CD14-positive monocyte (primary cell): ENCODE measurements at regions not wholly inside any gene's neighbourhood (a gene's known extent, or its start where the extent isn't known, plus 50 kb on each side); places are given as distances from the start of the nearest gene placed in this dataset.

Source experiments
- DNase-seq, 3 donors: peaks; one replicate each; pipeline ENCODE4 v3.0.0-alpha.2; 2011 to 2022
- H2AFZ ChIP-seq: 2 replicates; pipeline ENCODE4 v1.6.0; 2012; ENCODE audit warnings: mild to moderate bottlenecking, low read depth, low read length, inconsistent platforms; ENCODE audit not compliant: insufficient read depth, poor library complexity, severe bottlenecking
- H3K27ac ChIP-seq, 2 donors: 1 replicate in 1 of 2; 2 replicates in 1 of 2; pipeline ENCODE4 v1.5.1; 2012 to 2013; ENCODE audit warnings: low read length in 2 of 2, control low read depth in 1 of 2, inconsistent platforms in 1 of 2, low read depth in 1 of 2, mild to moderate bottlenecking in 1 of 2
- H3K27me3 ChIP-seq, 2 donors: one replicate each; pipeline versions ENCODE4 v1.6.0 to v1.6.1; 2011 to 2013; ENCODE audit warnings: low read length in 2 of 2; ENCODE audit not compliant: control insufficient read depth in 2 of 2, insufficient read depth in 2 of 2
- H3K36me3 ChIP-seq, 2 donors: replicated peaks in 1 of 2; 1 replicate in 1 of 2; 2 replicates in 1 of 2; pipeline versions ENCODE4 v1.5.1 to v1.6.1; 2012 to 2013; ENCODE audit warnings: low read length in 2 of 2, control low read depth in 1 of 2, inconsistent platforms in 1 of 2, mild to moderate bottlenecking in 1 of 2; ENCODE audit not compliant: insufficient read depth in 2 of 2, control insufficient read depth in 1 of 2
- H3K4me1 ChIP-seq, 2 donors: 1 replicate in 1 of 2; 2 replicates in 1 of 2; pipeline versions ENCODE4 v1.5.1 to v1.6.1; 2012 to 2013; ENCODE audit warnings: low read length in 2 of 2, control low read depth in 1 of 2, inconsistent platforms in 1 of 2, mild to moderate bottlenecking in 1 of 2, moderate library complexity in 1 of 2; ENCODE audit not compliant: insufficient read depth in 2 of 2, control insufficient read depth in 1 of 2
- H3K4me2 ChIP-seq: replicated peaks from 2 replicates; pipeline ENCODE3; 2012; ENCODE audit warnings: low read length, moderate library complexity, mild to moderate bottlenecking; ENCODE audit not compliant: poor library complexity, severe bottlenecking; ENCODE audit errors: extremely low read depth
- H3K4me3 ChIP-seq, 3 experiments: fragments of 200-600 bp in 1 of 3; sonication (generic) in 1 of 3; replicated peaks in 1 of 3; 1 replicate in 2 of 3; 2 replicates in 1 of 3; pipeline ENCODE4 v1.5.1; 2011 to 2013; ENCODE audit warnings: low read length in 3 of 3, mild to moderate bottlenecking in 3 of 3, control low read depth in 2 of 3, low read depth in 2 of 3, inconsistent platforms in 1 of 3, moderate library complexity in 1 of 3
- H3K79me2 ChIP-seq: 2 replicates; pipeline ENCODE4 v1.6.0; 2012; ENCODE audit warnings: mild to moderate bottlenecking, control low read depth, inconsistent platforms, low read length, moderate library complexity; ENCODE audit not compliant: insufficient read depth
- H3K9ac ChIP-seq: 2 replicates; pipeline ENCODE4 v1.6.0; 2017; ENCODE audit warnings: low read length, mild to moderate bottlenecking; ENCODE audit not compliant: insufficient read depth, poor library complexity, severe bottlenecking
- H3K9me3 ChIP-seq, 2 donors: replicated peaks in 1 of 2; 1 replicate in 1 of 2; 2 replicates in 1 of 2; pipeline versions ENCODE4 v1.5.1 to v1.6.1; 2012 to 2013; ENCODE audit warnings: low read length in 2 of 2, control low read depth in 1 of 2; ENCODE audit not compliant: control insufficient read depth in 1 of 2, insufficient read depth in 1 of 2
- H4K20me1 ChIP-seq: 2 replicates; pipeline ENCODE4 v1.6.0; 2012; ENCODE audit warnings: mild to moderate bottlenecking, low read length, control low read depth, moderate library complexity; ENCODE audit not compliant: insufficient read depth
- H3K27ac Mint-ChIP-seq, 7 donors: one replicate each; pipeline ENCODE4 v1.8.0; 2020; ENCODE audit warnings: mild to moderate bottlenecking in 7 of 7, mixed read lengths in 7 of 7, moderate library complexity in 6 of 7, inconsistent platforms in 2 of 7
- H3K27me3 Mint-ChIP-seq, 3 donors: one replicate each; pipeline ENCODE4 v1.8.0; 2021 to 2022; ENCODE audit warnings: low read depth in 3 of 3, mild to moderate bottlenecking in 3 of 3, mixed read lengths in 3 of 3, moderate library complexity in 3 of 3, inconsistent platforms in 1 of 3
- H3K36me3 Mint-ChIP-seq, 2 donors: one replicate each; pipeline ENCODE4 v1.8.0; 2020; ENCODE audit warnings: mixed read lengths in 2 of 2, inconsistent platforms in 1 of 2, mild to moderate bottlenecking in 1 of 2
- H3K4me1 Mint-ChIP-seq: one replicate; pipeline ENCODE4 v1.8.0; 2020; ENCODE audit warnings: mild to moderate bottlenecking, mixed read lengths
- H3K4me3 Mint-ChIP-seq, 2 donors: one replicate each; pipeline ENCODE4 v1.8.0; 2020; ENCODE audit warnings: mild to moderate bottlenecking in 2 of 2, mixed read lengths in 2 of 2, moderate library complexity in 1 of 2
- H3K9me3 Mint-ChIP-seq, 7 donors: one replicate each; pipeline ENCODE4 v1.8.0; 2020 to 2022; ENCODE audit warnings: mixed read lengths in 7 of 7, mild to moderate bottlenecking in 6 of 7, moderate library complexity in 6 of 7, inconsistent platforms in 2 of 7
- WGBS: methylation state at CpG from one replicate; pipeline ENCODE4 v1.1.5; 2013; ENCODE audit warnings: missing lambda C conversion rate; ENCODE audit not compliant: insufficient coverage; 5-methylcytosine and 5-hydroxymethylcytosine counted together
- intact Hi-C, 2 donors: fragments of 100-400 bp; cut with micrococcal nuclease; formaldehyde crosslinking; loops; one replicate each; pipeline versions ENCODE4 v1.15.0 to v1.15.1; 2023
- TF ChIP-seq, protein P1 (sequence below): fragments of 200-600 bp; IDR thresholded peaks from one replicate; pipeline ENCODE4 v1.8.0; 2022; ENCODE audit warnings: antibody characterized with exemption, mild to moderate bottlenecking

DNA sequence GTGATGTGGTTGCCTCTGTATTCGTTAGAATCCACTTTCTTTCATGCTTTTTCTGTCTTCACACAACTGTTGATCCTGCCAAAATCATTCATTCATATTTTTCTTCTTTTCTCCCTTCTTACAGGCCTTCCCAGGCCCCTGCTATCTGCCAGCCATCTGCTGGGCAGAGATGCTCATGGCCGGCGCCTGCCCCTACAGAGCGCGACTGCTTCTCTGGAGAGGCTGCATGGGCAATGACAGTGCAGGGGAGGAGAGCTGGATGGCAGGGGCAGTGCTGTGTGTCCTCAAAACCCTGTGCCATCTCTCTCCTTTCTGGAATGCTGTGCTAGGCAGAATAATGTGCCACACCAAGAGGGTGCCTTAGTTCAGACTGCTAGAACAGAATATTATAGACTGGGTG, 125.2 kb downstream of the INHBB start:
- no peak for DNase-seq

DNA sequence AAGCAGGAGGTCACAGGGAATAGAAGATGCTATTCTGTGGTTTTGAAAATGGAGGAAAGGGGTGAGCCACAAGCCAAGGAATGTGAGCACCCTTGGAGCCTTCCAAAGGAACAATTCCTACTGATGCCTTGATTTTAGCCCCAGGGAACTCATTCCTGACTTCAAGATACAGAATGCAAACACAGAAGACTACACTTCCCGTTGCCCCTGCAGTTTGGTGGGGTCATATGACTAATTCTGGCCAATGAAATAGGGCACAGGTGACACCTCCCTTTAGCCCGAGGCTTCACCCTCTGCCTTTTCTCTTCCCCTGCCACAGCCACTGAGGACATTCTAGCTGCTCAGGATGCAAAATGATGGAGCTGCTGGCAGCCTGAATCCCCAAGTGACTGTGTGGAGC, 126.1 kb downstream of the INHBB start:
- H3K36me3 ChIP-seq: no peaks in the 10 kb centered on the region
- H3K27ac Mint-ChIP-seq: no peak overlapping the region
- H3K4me2 ChIP-seq: no peak overlapping the region
- H3K9ac ChIP-seq: no peak overlapping the region
- H3K4me3 ChIP-seq: no peak overlapping the region
- H3K9me3 ChIP-seq: peaks cover 0 to 3% of the 10 kb centered on the region in 2 donors
- H3K4me1 Mint-ChIP-seq: peaks cover 4% of the 10 kb centered on the region
- no peaks in the 10 kb centered on the region for H3K27me3 ChIP-seq
- no peak overlapping the region for H3K4me3 Mint-ChIP-seq
- no peak overlapping the region for H2AFZ ChIP-seq
- TF ChIP-seq, protein P1, sequence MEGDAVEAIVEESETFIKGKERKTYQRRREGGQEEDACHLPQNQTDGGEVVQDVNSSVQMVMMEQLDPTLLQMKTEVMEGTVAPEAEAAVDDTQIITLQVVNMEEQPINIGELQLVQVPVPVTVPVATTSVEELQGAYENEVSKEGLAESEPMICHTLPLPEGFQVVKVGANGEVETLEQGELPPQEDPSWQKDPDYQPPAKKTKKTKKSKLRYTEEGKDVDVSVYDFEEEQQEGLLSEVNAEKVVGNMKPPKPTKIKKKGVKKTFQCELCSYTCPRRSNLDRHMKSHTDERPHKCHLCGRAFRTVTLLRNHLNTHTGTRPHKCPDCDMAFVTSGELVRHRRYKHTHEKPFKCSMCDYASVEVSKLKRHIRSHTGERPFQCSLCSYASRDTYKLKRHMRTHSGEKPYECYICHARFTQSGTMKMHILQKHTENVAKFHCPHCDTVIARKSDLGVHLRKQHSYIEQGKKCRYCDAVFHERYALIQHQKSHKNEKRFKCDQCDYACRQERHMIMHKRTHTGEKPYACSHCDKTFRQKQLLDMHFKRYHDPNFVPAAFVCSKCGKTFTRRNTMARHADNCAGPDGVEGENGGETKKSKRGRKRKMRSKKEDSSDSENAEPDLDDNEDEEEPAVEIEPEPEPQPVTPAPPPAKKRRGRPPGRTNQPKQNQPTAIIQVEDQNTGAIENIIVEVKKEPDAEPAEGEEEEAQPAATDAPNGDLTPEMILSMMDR: no peak
- no peak for DNase-seq
- H3K27me3 Mint-ChIP-seq: peaks cover 0 to 3% (median 3%) of the 10 kb centered on the region in 3 donors
- H3K4me1 ChIP-seq: no peaks in the 10 kb centered on the region
- 86% methylated on average over 1 of the region's 2 CpGs for WGBS
- no peaks in the 10 kb centered on the region for H4K20me1 ChIP-seq
- H3K79me2 ChIP-seq: no peaks in the 10 kb centered on the region
- H3K9me3 Mint-ChIP-seq: no peaks in the 10 kb centered on the region
- H3K27ac ChIP-seq: no peak overlapping the region
- intact Hi-C loops: no loop called here
- no peaks in the 10 kb centered on the region for H3K36me3 Mint-ChIP-seq

More for the DNA sequence above, 125.2 kb downstream of the INHBB start:
- Histone ChIP-seq H2AFZ (no peak overlapping the region), H3K27me3 (no peaks in the 10 kb centered on the region), H3K9ac (no peak overlapping the region), H3K27ac (no peak overlapping the region), H3K4me1 (no peaks in the 10 kb centered on the region), H3K4me3 (no peak overlapping the region), H3K36me3 (no peaks in the 10 kb centered on the region), H3K9me3 (peaks cover 0 to 3% of the 10 kb centered on the region in 2 donors), H3K4me2 (no peak overlapping the region), H3K79me2 (no peaks in the 10 kb centered on the region), H4K20me1 (no peaks in the 10 kb centered on the region)
- intact Hi-C loops: no loop called here
- Mint-ChIP-seq H3K4me1 (peaks cover 4% of the 10 kb centered on the region), H3K9me3 (no peaks in the 10 kb centered on the region), H3K27ac (no peak overlapping the region), H3K27me3 (peaks cover 2 to 3% (median 3%) of the 10 kb centered on the region in 3 donors), H3K4me3 (no peak overlapping the region), H3K36me3 (no peaks in the 10 kb centered on the region)
- WGBS: 100% methylated on average over 4 of the region's 5 CpGs
- TF ChIP-seq, protein P1: no peak
